ENCODE measurements at regions not wholly inside any gene's neighbourhood (a gene's known extent, or its start where the extent isn't known, plus 50 kb on each side); places are given as distances from the start of the nearest gene placed in this dataset.
"Not testable (repeated sequence)": the region's sequence is repeated elsewhere in the genome, so short reads cannot be mapped to it uniquely, and the experiment has no call there.

DNA sequence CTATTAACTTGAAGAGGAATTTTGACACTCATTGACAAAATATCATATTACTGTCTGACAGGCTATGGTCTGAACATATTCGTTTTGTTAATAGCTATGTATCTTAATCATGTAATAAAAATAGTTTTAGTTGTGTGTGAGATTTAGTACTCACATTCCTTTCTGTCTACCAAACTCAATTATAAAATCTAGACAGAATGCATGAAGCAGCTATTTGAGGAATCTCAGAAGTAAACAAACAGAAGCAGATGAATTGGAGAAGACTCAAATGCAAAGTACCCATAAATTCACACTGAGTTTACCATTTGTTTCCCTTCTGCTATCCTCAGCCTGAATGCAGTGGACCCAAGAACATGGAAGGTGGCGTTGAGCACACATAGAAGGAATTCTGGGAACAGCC is 841.6 kb upstream of the AADAT start:
- Histone ChIP-seq H3K27ac (ENCODE audit: low read depth, low read length) (no peak overlapping the region), H3K36me3 (ENCODE audit: control insufficient read depth in 1 of 2, insufficient read depth in 2 of 2, low read length in 2 of 2) (no peaks in the 10 kb centered on the region), H3K4me1 (ENCODE audit: control insufficient read depth in 1 of 2, insufficient read depth in 2 of 2, low read length in 2 of 2) (no peaks in the 10 kb centered on the region), H3K27me3 (ENCODE audit: control insufficient read depth in 1 of 2, insufficient read depth in 2 of 2, low read length in 2 of 2) (no peaks in the 10 kb centered on the region), H3K4me3 (ENCODE audit: low read depth in 1 of 2, low read length in 2 of 2) (no peak overlapping the region), H3K9me3 (ENCODE audit: control insufficient read depth in 1 of 2, low read length in 2 of 2) (no peaks in the 10 kb centered on the region), H3K9ac (ENCODE audit: low read depth in 1 of 2, low read length in 2 of 2) (no peak overlapping the region)

DNA sequence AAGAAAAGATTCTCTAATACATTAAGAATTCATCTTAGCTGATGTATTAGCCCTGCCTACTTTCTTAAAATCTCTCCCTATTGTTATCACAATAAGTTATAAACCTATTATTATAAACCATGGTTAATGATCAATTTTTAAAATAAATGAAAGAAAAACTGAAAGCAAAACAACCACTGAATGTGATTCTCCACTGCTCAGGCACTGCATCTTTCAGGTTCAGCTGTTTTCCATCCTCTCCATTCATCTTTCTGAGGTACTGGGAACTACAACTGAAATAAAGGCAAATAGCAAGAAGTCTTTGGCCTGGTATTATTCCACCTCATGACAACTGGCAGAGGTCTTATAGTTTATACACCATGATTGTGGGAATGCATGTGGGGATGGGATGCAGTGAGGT is 798.9 kb upstream of the AADAT start:
- no peak overlapping the region for H3K27ac ChIP-seq (ENCODE audit: low read depth, low read length)
- H3K4me1 ChIP-seq (ENCODE audit: control insufficient read depth in 1 of 2, insufficient read depth in 2 of 2, low read length in 2 of 2): no peaks in the 10 kb centered on the region
- no peak overlapping the region for H3K9ac ChIP-seq (ENCODE audit: low read depth in 1 of 2, low read length in 2 of 2)
- H3K27me3 ChIP-seq (ENCODE audit: control insufficient read depth in 1 of 2, insufficient read depth in 2 of 2, low read length in 2 of 2): no peaks in the 10 kb centered on the region
- no peaks in the 10 kb centered on the region for H3K9me3 ChIP-seq (ENCODE audit: control insufficient read depth in 1 of 2, low read length in 2 of 2)
- H3K4me3 ChIP-seq (ENCODE audit: low read depth in 1 of 2, low read length in 2 of 2): no peak overlapping the region
- no peaks in the 10 kb centered on the region for H3K36me3 ChIP-seq (ENCODE audit: control insufficient read depth in 1 of 2, insufficient read depth in 2 of 2, low read length in 2 of 2)

DNA sequence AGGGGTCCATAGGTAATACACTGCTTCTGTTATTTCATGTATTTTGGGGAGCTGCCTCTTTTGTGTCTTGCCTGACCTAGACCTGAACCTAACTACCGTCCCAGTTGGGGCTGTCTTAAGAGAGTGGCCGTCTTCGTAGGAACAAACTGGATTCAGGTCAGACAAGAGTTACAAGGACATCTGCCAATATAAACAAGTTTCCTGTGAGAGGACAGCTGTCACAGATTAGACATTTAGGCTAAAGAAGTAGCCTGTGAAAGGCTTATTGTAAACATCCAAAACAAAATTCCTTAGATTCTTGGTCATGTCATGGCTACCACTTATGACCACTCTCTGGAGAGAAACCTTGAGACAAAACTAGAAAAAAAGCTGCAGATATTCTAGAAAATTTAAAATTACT is 797.6 kb upstream of the AADAT start:
- Histone ChIP-seq H3K27me3 (ENCODE audit: control insufficient read depth in 1 of 2, insufficient read depth in 2 of 2, low read length in 2 of 2) (no peaks in the 10 kb centered on the region), H3K9me3 (ENCODE audit: control insufficient read depth in 1 of 2, low read length in 2 of 2) (no peaks in the 10 kb centered on the region), H3K4me3 (ENCODE audit: low read depth in 1 of 2, low read length in 2 of 2) (no peak overlapping the region), H3K4me1 (ENCODE audit: control insufficient read depth in 1 of 2, insufficient read depth in 2 of 2, low read length in 2 of 2) (no peaks in the 10 kb centered on the region), H3K27ac (ENCODE audit: low read depth, low read length) (no peak overlapping the region), H3K9ac (ENCODE audit: low read depth in 1 of 2, low read length in 2 of 2) (no peak overlapping the region), H3K36me3 (ENCODE audit: control insufficient read depth in 1 of 2, insufficient read depth in 2 of 2, low read length in 2 of 2) (no peaks in the 10 kb centered on the region)

DNA sequence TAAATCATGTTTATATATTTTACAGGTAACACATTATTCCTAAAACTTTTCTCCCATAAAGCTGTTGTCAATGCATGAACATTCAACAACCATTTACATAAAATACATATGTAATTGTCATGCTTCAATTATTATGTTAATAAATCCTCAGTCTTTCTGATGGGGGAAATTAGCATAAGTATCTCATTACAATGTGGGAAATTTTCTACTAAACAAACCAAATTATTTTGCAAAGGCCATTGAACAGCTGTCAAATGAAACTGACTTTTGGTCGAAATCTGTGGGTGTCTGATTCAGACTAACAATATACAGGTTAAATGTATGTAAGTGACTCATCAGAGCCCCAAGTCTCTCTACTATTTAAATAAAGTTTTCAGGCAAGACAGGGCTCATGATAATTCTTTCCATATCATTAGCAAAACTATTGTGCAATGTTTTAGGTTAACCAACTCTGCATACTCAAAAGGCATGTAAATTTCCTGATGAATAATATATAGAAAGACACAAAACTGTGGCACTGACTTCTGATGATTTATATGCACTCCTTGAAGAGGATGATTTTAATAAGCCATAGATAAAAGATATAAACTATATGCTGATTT is 795.3 kb upstream of the AADAT start:
- Histone ChIP-seq H3K9ac (ENCODE audit: low read depth in 1 of 2, low read length in 2 of 2) (no peak overlapping the region), H3K27me3 (ENCODE audit: control insufficient read depth in 1 of 2, insufficient read depth in 2 of 2, low read length in 2 of 2) (no peaks in the 10 kb centered on the region), H3K36me3 (ENCODE audit: control insufficient read depth in 1 of 2, insufficient read depth in 2 of 2, low read length in 2 of 2) (no peaks in the 10 kb centered on the region), H3K9me3 (ENCODE audit: control insufficient read depth in 1 of 2, low read length in 2 of 2) (no peaks in the 10 kb centered on the region), H3K27ac (ENCODE audit: low read depth, low read length) (no peak overlapping the region), H3K4me1 (ENCODE audit: control insufficient read depth in 1 of 2, insufficient read depth in 2 of 2, low read length in 2 of 2) (no peaks in the 10 kb centered on the region), H3K4me3 (ENCODE audit: low read depth in 1 of 2, low read length in 2 of 2) (no peak overlapping the region)

DNA sequence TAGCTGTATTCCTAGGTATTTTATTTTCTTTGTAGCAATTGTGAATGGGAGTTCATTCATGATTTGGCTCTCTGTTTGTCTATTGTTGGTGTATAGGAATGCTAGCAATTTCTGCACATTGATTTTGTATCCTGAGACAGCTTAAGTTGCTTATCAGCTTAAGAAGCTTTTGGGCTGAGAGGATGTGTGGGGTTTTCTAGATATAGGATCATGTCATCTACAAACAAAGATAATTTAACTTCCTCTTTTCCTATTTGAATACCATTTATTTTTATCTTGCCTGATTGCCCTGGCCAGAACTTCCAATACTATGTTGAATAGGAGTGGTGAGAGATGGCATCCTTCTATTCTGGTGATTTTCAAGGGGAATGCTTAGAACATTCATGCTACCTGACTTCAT is 791.9 kb upstream of the AADAT start:
- H3K4me1 ChIP-seq (ENCODE audit: control insufficient read depth in 1 of 2, insufficient read depth in 2 of 2, low read length in 2 of 2); H3K4me3 ChIP-seq (ENCODE audit: low read depth in 1 of 2, low read length in 2 of 2); H3K9me3 ChIP-seq (ENCODE audit: control insufficient read depth in 1 of 2, low read length in 2 of 2); H3K36me3 ChIP-seq (ENCODE audit: control insufficient read depth in 1 of 2, insufficient read depth in 2 of 2, low read length in 2 of 2); H3K27ac ChIP-seq (ENCODE audit: low read depth, low read length); H3K27me3 ChIP-seq (ENCODE audit: control insufficient read depth in 1 of 2, insufficient read depth in 2 of 2, low read length in 2 of 2); H3K9ac ChIP-seq (ENCODE audit: low read depth in 1 of 2, low read length in 2 of 2): not testable (repeated sequence)

DNA sequence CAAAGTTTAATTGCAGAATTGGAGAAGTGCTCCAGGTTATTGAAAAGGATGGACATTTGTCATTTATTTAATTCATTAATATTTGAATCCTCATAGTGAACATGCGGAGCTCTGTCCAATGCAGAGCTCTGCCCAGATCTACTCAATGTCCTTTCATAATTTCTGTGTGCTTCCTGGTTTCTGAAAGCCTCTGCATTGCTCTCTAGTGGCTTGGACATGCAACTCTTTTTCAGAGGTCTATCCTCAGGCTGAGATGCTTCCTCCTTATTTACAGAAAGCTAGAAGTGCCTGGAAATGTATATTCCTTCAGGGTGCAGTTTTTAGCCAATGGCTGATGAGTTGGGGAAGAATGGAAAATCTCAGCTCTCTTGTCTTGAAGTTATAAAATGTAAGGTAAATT is 786.1 kb upstream of the AADAT start:
- H3K4me3 ChIP-seq (ENCODE audit: low read depth in 1 of 2, low read length in 2 of 2): no peak overlapping the region
- no peak overlapping the region for H3K9ac ChIP-seq (ENCODE audit: low read depth in 1 of 2, low read length in 2 of 2)
- H3K27ac ChIP-seq (ENCODE audit: low read depth, low read length): no peak overlapping the region
- no peaks in the 10 kb centered on the region for H3K36me3 ChIP-seq (ENCODE audit: control insufficient read depth in 1 of 2, insufficient read depth in 2 of 2, low read length in 2 of 2)
- H3K9me3 ChIP-seq (ENCODE audit: control insufficient read depth in 1 of 2, low read length in 2 of 2): no peaks in the 10 kb centered on the region
- H3K4me1 ChIP-seq (ENCODE audit: control insufficient read depth in 1 of 2, insufficient read depth in 2 of 2, low read length in 2 of 2): no peaks in the 10 kb centered on the region
- no peaks in the 10 kb centered on the region for H3K27me3 ChIP-seq (ENCODE audit: control insufficient read depth in 1 of 2, insufficient read depth in 2 of 2, low read length in 2 of 2)

DNA sequence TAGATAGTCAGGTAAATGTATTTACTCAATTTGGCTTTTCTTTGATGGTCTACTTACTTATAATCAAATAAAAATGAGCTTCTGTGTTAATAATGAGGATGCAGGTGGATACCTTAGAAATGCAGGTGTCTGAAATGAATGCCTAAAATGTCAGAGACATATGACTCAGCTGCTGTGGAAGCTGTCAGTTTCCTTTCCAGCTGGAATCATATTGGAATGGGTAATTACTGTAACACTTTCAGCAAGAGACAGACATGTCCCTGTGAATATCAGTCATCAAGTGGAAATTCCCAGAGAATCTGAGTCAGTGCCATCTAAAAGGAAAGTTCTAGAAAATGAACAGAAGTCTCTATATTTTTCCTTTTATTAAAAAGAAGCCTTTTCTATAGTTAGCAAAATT is 783.0 kb upstream of the AADAT start:
- Histone ChIP-seq H3K9ac (ENCODE audit: low read depth in 1 of 2, low read length in 2 of 2) (no peak overlapping the region), H3K4me1 (ENCODE audit: control insufficient read depth in 1 of 2, insufficient read depth in 2 of 2, low read length in 2 of 2) (no peaks in the 10 kb centered on the region), H3K9me3 (ENCODE audit: control insufficient read depth in 1 of 2, low read length in 2 of 2) (no peaks in the 10 kb centered on the region), H3K36me3 (ENCODE audit: control insufficient read depth in 1 of 2, insufficient read depth in 2 of 2, low read length in 2 of 2) (no peaks in the 10 kb centered on the region), H3K27me3 (ENCODE audit: control insufficient read depth in 1 of 2, insufficient read depth in 2 of 2, low read length in 2 of 2) (no peaks in the 10 kb centered on the region), H3K4me3 (ENCODE audit: low read depth in 1 of 2, low read length in 2 of 2) (no peak overlapping the region), H3K27ac (ENCODE audit: low read depth, low read length) (no peak overlapping the region)

DNA sequence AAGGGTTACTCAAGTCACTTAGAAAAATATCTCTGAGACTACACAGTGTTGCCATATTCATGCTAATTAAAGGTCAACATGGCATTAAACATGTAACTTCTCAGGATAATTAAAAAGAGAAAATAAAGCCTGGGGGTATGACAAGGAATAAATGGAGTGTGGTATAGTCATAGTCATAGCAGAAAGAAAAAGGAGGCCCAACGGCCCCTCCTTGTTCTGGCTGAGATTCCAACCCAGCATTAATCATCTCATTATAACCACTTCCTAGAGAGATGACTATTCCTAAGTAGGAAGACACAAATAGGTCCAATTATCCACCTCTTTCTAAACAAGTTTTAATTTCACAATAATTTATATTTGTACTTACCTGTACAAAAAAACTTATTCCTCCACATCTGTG is 778.4 kb upstream of the AADAT start:
- H3K9ac ChIP-seq (ENCODE audit: low read depth in 1 of 2, low read length in 2 of 2): no peak overlapping the region
- H3K9me3 ChIP-seq (ENCODE audit: control insufficient read depth in 1 of 2, low read length in 2 of 2): no peaks in the 10 kb centered on the region
- no peak overlapping the region for H3K4me3 ChIP-seq (ENCODE audit: low read depth in 1 of 2, low read length in 2 of 2)
- H3K27ac ChIP-seq (ENCODE audit: low read depth, low read length): no peak overlapping the region
- no peaks in the 10 kb centered on the region for H3K36me3 ChIP-seq (ENCODE audit: control insufficient read depth in 1 of 2, insufficient read depth in 2 of 2, low read length in 2 of 2)
- no peaks in the 10 kb centered on the region for H3K4me1 ChIP-seq (ENCODE audit: control insufficient read depth in 1 of 2, insufficient read depth in 2 of 2, low read length in 2 of 2)
- no peaks in the 10 kb centered on the region for H3K27me3 ChIP-seq (ENCODE audit: control insufficient read depth in 1 of 2, insufficient read depth in 2 of 2, low read length in 2 of 2)

DNA sequence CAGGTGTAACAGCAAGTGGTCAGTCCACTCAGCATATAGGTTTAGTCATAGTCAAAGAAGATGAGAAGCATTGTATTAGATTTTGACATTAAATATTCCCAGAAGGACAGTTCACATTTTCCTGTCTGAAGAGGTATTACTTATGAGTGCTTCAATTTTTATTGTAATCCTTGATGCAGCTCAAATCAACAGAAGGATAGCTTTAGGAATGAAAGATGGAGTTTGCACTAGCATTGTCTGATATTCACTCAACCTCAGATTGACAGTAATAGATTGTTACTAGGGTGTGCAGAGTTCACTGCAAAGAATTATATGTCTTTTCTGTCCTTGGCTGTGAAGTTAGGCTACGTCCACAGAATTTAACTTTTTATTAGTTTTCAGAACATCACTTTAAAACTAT is 764.3 kb upstream of the AADAT start:
- Histone ChIP-seq H3K4me3 (ENCODE audit: low read depth in 1 of 2, low read length in 2 of 2) (no peak overlapping the region), H3K36me3 (ENCODE audit: control insufficient read depth in 1 of 2, insufficient read depth in 2 of 2, low read length in 2 of 2) (no peaks in the 10 kb centered on the region), H3K9ac (ENCODE audit: low read depth in 1 of 2, low read length in 2 of 2) (no peak overlapping the region), H3K9me3 (ENCODE audit: control insufficient read depth in 1 of 2, low read length in 2 of 2) (no peaks in the 10 kb centered on the region), H3K27me3 (ENCODE audit: control insufficient read depth in 1 of 2, insufficient read depth in 2 of 2, low read length in 2 of 2) (no peaks in the 10 kb centered on the region), H3K27ac (ENCODE audit: low read depth, low read length) (no peak overlapping the region), H3K4me1 (ENCODE audit: control insufficient read depth in 1 of 2, insufficient read depth in 2 of 2, low read length in 2 of 2) (no peaks in the 10 kb centered on the region)

DNA sequence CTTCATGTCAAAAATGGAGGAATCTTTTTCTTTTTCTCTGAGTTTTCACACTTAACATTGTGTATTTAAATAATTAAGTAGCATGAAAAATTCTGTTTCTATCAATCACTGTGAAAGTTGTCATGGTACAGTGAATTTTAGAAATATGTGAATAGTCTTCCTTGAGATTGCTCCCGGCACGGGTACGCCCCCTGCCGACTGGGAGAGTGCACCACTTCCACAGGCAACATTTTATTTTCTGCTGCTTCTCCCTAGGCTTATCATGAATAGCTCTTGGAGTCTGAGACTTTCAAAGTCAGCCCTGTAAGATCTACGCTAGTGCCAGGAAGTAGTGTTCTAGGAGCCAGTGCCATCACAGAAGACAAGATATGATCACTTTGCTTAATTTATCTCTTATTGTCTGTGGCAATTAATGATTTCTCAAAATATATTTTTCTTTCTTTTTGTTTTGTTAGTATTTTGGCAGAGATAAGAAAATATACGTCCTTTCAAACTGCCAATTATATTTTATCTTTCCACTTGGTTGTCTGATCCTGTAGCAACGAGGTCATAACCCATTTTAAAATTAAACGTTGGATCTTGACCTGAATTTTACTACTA is 763.8 kb upstream of the AADAT start:
- Histone ChIP-seq H3K36me3 (ENCODE audit: control insufficient read depth in 1 of 2, insufficient read depth in 2 of 2, low read length in 2 of 2) (no peaks in the 10 kb centered on the region), H3K4me3 (ENCODE audit: low read depth in 1 of 2, low read length in 2 of 2) (no peak overlapping the region), H3K4me1 (ENCODE audit: control insufficient read depth in 1 of 2, insufficient read depth in 2 of 2, low read length in 2 of 2) (no peaks in the 10 kb centered on the region), H3K27me3 (ENCODE audit: control insufficient read depth in 1 of 2, insufficient read depth in 2 of 2, low read length in 2 of 2) (no peaks in the 10 kb centered on the region), H3K27ac (ENCODE audit: low read depth, low read length) (no peak overlapping the region), H3K9ac (ENCODE audit: low read depth in 1 of 2, low read length in 2 of 2) (no peak overlapping the region), H3K9me3 (ENCODE audit: control insufficient read depth in 1 of 2, low read length in 2 of 2) (no peaks in the 10 kb centered on the region)

DNA sequence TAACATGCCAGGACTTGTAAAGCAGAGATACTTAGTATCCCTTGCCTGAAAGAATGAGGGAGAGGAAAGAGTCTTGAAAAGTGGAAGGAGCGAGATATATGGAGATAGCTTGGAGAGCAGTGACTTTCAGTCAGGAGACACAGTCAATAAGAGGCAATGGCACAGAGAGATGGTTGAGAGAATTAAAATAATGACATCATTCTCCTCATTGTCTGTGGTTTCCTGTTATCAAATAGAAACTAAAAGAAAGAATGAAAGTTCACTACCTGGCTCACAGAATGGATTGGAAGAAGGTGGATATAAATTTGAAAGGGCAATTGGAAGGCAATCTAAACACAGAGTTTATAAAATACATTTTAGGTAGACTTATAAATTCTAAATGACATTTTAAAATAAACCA is 760.2 kb upstream of the AADAT start:
- Histone ChIP-seq H3K36me3 (ENCODE audit: control insufficient read depth in 1 of 2, insufficient read depth in 2 of 2, low read length in 2 of 2) (no peaks in the 10 kb centered on the region), H3K4me1 (ENCODE audit: control insufficient read depth in 1 of 2, insufficient read depth in 2 of 2, low read length in 2 of 2) (no peaks in the 10 kb centered on the region), H3K4me3 (ENCODE audit: low read depth in 1 of 2, low read length in 2 of 2) (no peak overlapping the region), H3K27me3 (ENCODE audit: control insufficient read depth in 1 of 2, insufficient read depth in 2 of 2, low read length in 2 of 2) (no peaks in the 10 kb centered on the region), H3K27ac (ENCODE audit: low read depth, low read length) (no peak overlapping the region), H3K9me3 (ENCODE audit: control insufficient read depth in 1 of 2, low read length in 2 of 2) (no peaks in the 10 kb centered on the region), H3K9ac (ENCODE audit: low read depth in 1 of 2, low read length in 2 of 2) (no peak overlapping the region)

Data from duodenal mucosa (tissue), 2 donors.